ENCODE measurements at regions not wholly inside any gene's neighbourhood (a gene's known extent, or its start where the extent isn't known, plus 50 kb on each side); places are given as distances from the start of the nearest gene placed in this dataset.

GRCh38 chr3:10665592-10665991 is 150.4 kb upstream of the SLC6A11 start:
- TF ChIP-seq, protein P1, sequence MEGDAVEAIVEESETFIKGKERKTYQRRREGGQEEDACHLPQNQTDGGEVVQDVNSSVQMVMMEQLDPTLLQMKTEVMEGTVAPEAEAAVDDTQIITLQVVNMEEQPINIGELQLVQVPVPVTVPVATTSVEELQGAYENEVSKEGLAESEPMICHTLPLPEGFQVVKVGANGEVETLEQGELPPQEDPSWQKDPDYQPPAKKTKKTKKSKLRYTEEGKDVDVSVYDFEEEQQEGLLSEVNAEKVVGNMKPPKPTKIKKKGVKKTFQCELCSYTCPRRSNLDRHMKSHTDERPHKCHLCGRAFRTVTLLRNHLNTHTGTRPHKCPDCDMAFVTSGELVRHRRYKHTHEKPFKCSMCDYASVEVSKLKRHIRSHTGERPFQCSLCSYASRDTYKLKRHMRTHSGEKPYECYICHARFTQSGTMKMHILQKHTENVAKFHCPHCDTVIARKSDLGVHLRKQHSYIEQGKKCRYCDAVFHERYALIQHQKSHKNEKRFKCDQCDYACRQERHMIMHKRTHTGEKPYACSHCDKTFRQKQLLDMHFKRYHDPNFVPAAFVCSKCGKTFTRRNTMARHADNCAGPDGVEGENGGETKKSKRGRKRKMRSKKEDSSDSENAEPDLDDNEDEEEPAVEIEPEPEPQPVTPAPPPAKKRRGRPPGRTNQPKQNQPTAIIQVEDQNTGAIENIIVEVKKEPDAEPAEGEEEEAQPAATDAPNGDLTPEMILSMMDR (IDR thresholded peaks at IDR 0.05; ENCODE audit: control insufficient read depth, insufficient read depth, low read depth, low read length, missing control alignments) = no peak
- no peak for DNase-seq (ENCODE audit: low read depth)
- no peak overlapping the region for H3K4me3 ChIP-seq (ENCODE audit: control insufficient read depth, low read depth, low read length)

- DNase-seq (ENCODE audit: low read depth) = no peak
Observed at GRCh38 chr3:10666621-10667020, 149.4 kb upstream of the SLC6A11 start.

DNA sequence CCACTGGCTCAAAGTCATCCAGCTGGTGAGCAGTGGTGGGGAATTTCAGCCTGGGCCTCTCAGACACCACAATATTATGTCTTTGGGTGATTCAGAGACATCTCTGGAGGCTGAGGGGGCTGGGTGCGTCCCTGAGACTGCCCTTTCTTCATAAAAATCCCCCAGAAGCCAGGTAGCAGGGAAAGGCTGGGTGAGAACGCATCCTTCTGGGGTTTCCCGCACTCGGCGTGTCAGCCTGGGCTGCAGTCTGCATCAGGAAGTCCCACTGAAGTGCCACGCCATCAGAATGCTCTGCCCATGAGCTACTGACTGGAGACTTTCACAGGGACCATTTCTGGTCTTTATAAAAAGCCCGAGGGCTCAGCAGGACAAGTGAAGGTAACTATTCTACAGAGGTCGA is 148.8 kb upstream of the SLC6A11 start:
- TF ChIP-seq, protein P1 (IDR thresholded peaks at IDR 0.05; ENCODE audit: control insufficient read depth, insufficient read depth, low read depth, low read length, missing control alignments) = no peak

More at GRCh38 chr3:10666621-10667020, 149.4 kb upstream of the SLC6A11 start:
- TF ChIP-seq, protein P1 (IDR thresholded peaks at IDR 0.05; ENCODE audit: control insufficient read depth, insufficient read depth, low read depth, low read length, missing control alignments) = no peak
- no peak overlapping the region for H3K4me3 ChIP-seq (ENCODE audit: control insufficient read depth, low read depth, low read length)

DNA sequence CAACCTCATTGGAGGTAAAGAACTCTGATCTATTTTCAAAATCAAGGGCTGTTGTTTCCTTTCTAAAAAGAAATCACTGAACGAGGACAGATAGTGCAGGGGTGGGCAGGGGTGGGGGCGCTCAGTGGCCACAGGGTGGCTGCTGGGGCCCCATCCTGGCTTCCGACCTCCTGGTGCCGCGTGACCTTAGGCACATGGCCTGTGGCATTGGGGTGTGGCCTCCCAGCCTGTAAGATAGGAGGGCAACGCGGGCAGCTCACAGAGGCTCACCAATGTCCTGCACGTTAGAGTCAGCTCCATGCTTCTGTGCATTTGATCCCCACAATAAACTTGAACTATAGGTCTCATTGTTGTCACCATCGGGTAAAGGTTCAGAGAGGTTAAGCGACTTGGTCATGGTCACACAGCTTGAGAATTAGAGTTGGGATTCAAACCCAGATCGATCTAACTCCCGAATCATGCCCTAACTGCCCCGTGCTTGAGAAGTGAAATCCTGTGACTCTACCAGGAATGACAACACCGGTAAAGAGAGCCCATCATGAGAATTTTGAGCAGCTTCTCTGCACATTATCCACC is 148.0 kb upstream of the SLC6A11 start:
- TF ChIP-seq, protein P1 (IDR thresholded peaks at IDR 0.05; ENCODE audit: control insufficient read depth, insufficient read depth, low read depth, low read length, missing control alignments) = no peak
- no peak for DNase-seq (ENCODE audit: low read depth)
- no peak overlapping the region for H3K4me3 ChIP-seq (ENCODE audit: control insufficient read depth, low read depth, low read length)

More for the DNA sequence above, 148.8 kb upstream of the SLC6A11 start:
- DNase-seq (ENCODE audit: low read depth) = no peak
- H3K4me3 ChIP-seq (ENCODE audit: control insufficient read depth, low read depth, low read length) = no peak overlapping the region

- TF ChIP-seq, protein P1 (IDR thresholded peaks at IDR 0.05; ENCODE audit: control insufficient read depth, insufficient read depth, low read depth, low read length, missing control alignments) = no peak
- no peak for DNase-seq (ENCODE audit: low read depth)
- H3K4me3 ChIP-seq (ENCODE audit: control insufficient read depth, low read depth, low read length) = no peak overlapping the region
Observed at GRCh38 chr3:10669490-10670048, 146.5 kb upstream of the SLC6A11 start.

GRCh38 chr3:10672422-10672821 is 143.6 kb upstream of the SLC6A11 start:
- H3K4me3 ChIP-seq (ENCODE audit: control insufficient read depth, low read depth, low read length) = no peak overlapping the region
- TF ChIP-seq, protein P1 (IDR thresholded peaks at IDR 0.05; ENCODE audit: control insufficient read depth, insufficient read depth, low read depth, low read length, missing control alignments) = no peak
- no peak for DNase-seq (ENCODE audit: low read depth)
